K562 (cell line): ENCODE measurements at regions not wholly inside any gene's neighbourhood (a gene's known extent, or its start where the extent isn't known, plus 50 kb on each side); places are given as distances from the start of the nearest gene placed in this dataset.

Experiments
- ATAC-seq: fragments of 200-7000 bp; cut with Tn5 transposase; 3 replicates; pipeline ENCODE4 v1.9.1; 2020; ENCODE audit warnings: moderate library complexity
- BruUV-seq: library from RNA; stranded (reverse); fragments of 400-500 nt; replicated peaks from 2 replicates; lab custom pipeline; 2021; lab: Mats Ljungman, UMichigan
- CTCF ChIA-PET: fragments of 300-600 bp; formaldehyde crosslinking; extraction: SDS; loops from one replicate; lab custom pipeline; 2021; ENCODE audit warnings: low intra/inter-chr PET ratio; lab: Yijun Ruan, JAX
- POLR2A ChIA-PET: fragments of 300-600, 350-650 bp; sonication (Branson Sonifier 250); formaldehyde crosslinking; extraction: SDS; loops from one replicate; lab custom pipeline; 2021; ENCODE audit warnings: antibody characterized with exemption, inconsistent platforms; lab: Yijun Ruan, JAX
- DNase-seq, 4 experiments: peaks; one replicate each; pipeline versions ENCODE4 v3.0.0 to v3.0.0-alpha.2; 2011 to 2018; ENCODE audit warnings: low spot score in 3 of 4, mixed read lengths in 3 of 4; ENCODE audit errors: extremely low read depth in 1 of 4
- FAIRE-seq: peaks from 2 replicates; lab custom pipeline; 2011; peaks lifted over from hg19 to GRCh38; lab: Jason Lieb, UNC
- H2AFZ ChIP-seq: 2 replicates; pipeline ENCODE4 v1.6.0; 2011; ENCODE audit warnings: low read depth, low read length, control low read depth, inconsistent platforms
- H3K27ac ChIP-seq: fragments of 200-600 bp; 3 replicates; pipeline ENCODE4 v1.8.0; 2011; ENCODE audit warnings: low read depth, mild to moderate bottlenecking, control low read depth, inconsistent platforms, low read length, moderate library complexity, mixed read lengths; ENCODE audit errors: extremely low read depth
- H3K27me3 ChIP-seq, 2 experiments: fragments of 300-600 bp in 1 of 2; 2 replicates in 1 of 2; 3 replicates in 1 of 2; pipeline versions ENCODE4 v1.6.0 to v1.8.0; 2011; ENCODE audit warnings: inconsistent platforms in 2 of 2, low read length in 2 of 2, mild to moderate bottlenecking in 1 of 2, mixed read lengths in 1 of 2, moderate library complexity in 1 of 2; ENCODE audit not compliant: control insufficient read depth in 2 of 2, insufficient read depth in 2 of 2
- H3K36me3 ChIP-seq: fragments of 300-600 bp; 3 replicates; pipeline ENCODE4 v1.8.0; 2011; ENCODE audit warnings: mild to moderate bottlenecking, low read length, inconsistent platforms; ENCODE audit not compliant: control insufficient read depth, insufficient read depth
- H3K4me1 ChIP-seq, 2 experiments: fragments of 200-600 bp in 1 of 2; replicated peaks in 1 of 2; 2 replicates in 1 of 2; 3 replicates in 1 of 2; pipeline versions ENCODE4 v1.5.1 to v1.8.0; 2011; ENCODE audit warnings: inconsistent platforms in 2 of 2, low read length in 2 of 2, mild to moderate bottlenecking in 1 of 2, mixed read lengths in 1 of 2, moderate library complexity in 1 of 2; ENCODE audit not compliant: control insufficient read depth in 2 of 2, insufficient read depth in 2 of 2
- H3K4me2 ChIP-seq: 2 replicates; pipeline ENCODE4 v1.6.1; 2011; ENCODE audit warnings: low read length, control low read depth, inconsistent platforms, mixed read lengths; ENCODE audit not compliant: insufficient read depth
- H3K4me3 ChIP-seq: fragments of 200-600 bp; sonication (generic), shearing (Covaris generic); 2 replicates; pipeline ENCODE4 v1.5.1; 2016; ENCODE audit warnings: control low read depth, inconsistent platforms
- H3K79me2 ChIP-seq: fragments of 200-600 bp; 3 replicates; pipeline ENCODE4 v1.8.0; 2011; ENCODE audit warnings: low read length, inconsistent platforms; ENCODE audit not compliant: control insufficient read depth, insufficient read depth
- H3K9ac ChIP-seq, 2 experiments: 2 replicates each; pipeline versions ENCODE4 v1.6.0 to v1.6.1; 2011; ENCODE audit warnings: low read depth in 2 of 2, low read length in 2 of 2, control low read depth in 1 of 2, inconsistent platforms in 1 of 2, mild to moderate bottlenecking in 1 of 2, mixed read lengths in 1 of 2; ENCODE audit not compliant: insufficient read depth in 1 of 2
- H3K9me1 ChIP-seq: one replicate; pipeline ENCODE4 v1.6.0; 2011; ENCODE audit warnings: inconsistent platforms, mild to moderate bottlenecking, low read length, moderate library complexity; ENCODE audit not compliant: control insufficient read depth, insufficient read depth
- H3K9me3 ChIP-seq: replicated peaks from 2 replicates; pipeline ENCODE4 v1.5.1; 2011; ENCODE audit warnings: low read depth, low read length, inconsistent platforms; ENCODE audit not compliant: control insufficient read depth, insufficient read depth
- H4K20me1 ChIP-seq: replicated peaks from 2 replicates; pipeline ENCODE4 v1.6.1; 2011; ENCODE audit warnings: low read length, inconsistent platforms, mixed read lengths; ENCODE audit not compliant: control insufficient read depth, insufficient read depth
- HDAC6 ChIP-seq: IDR thresholded peaks from 2 replicates; pipeline ENCODE4 v1.6.1; 2012; ENCODE audit warnings: low read depth, mild to moderate bottlenecking, control low read depth, inconsistent platforms, low read length, moderate library complexity
- NONO ChIP-seq, 2 experiments: fragments of 200-400 bp in 1 of 2; fragments of 450-650 bp in 1 of 2; formaldehyde crosslinking in 1 of 2; IDR thresholded peaks; 2 replicates each; pipeline ENCODE4 v1.6.1; 2017; ENCODE audit warnings: low read depth in 2 of 2, mild to moderate bottlenecking in 2 of 2, moderate library complexity in 2 of 2, low read length in 1 of 2
- POLR2A ChIP-seq: fragments of 450-650 bp; conservative IDR thresholded peaks from 2 replicates; pipeline ENCODE4 v1.6.1; 2016
- SFPQ ChIP-seq: fragments of 200-400 bp; formaldehyde crosslinking; IDR thresholded peaks from 2 replicates; pipeline ENCODE4 v1.6.1; 2017; ENCODE audit warnings: mild to moderate bottlenecking, low read depth, low read length, moderate library complexity
- SLC30A9 ChIP-seq: fragments of 250-450 bp; sonication (Bioruptor Pico); IDR thresholded peaks from 2 replicates; pipeline ENCODE4 v1.8.0; 2022; ENCODE audit warnings: mild to moderate bottlenecking, moderate library complexity
- ZNF318 ChIP-seq, 2 experiments: fragments of 450-650 bp; IDR thresholded peaks; 2 replicates each; pipeline ENCODE4 v1.6.1; 2016; ENCODE audit warnings: mild to moderate bottlenecking in 2 of 2, borderline replicate concordance in 1 of 2, low read depth in 1 of 2, moderate library complexity in 1 of 2
- ZNF41 ChIP-seq: fragments of 250-450 bp; sonication (Bioruptor Pico); conservative IDR thresholded peaks from 2 replicates; pipeline ENCODE4 v1.4.0; 2020; ENCODE audit warnings: mild to moderate bottlenecking
- WGBS: fragments of 100-300 bp; shearing (Covaris generic); methylation state at CpG from one replicate; pipeline ENCODE4 v1.1.6; 2016; ENCODE audit warnings: low coverage, mixed read lengths; ENCODE audit not compliant: insufficient coverage; ENCODE audit errors: missing lambda C conversion rate; 5-methylcytosine and 5-hydroxymethylcytosine counted together
- in situ Hi-C: fragments of 300-500 bp; cut with MboI; formaldehyde crosslinking; loops from 4 replicates; pipeline ENCODE4 v1.15.0; 2018; ENCODE audit warnings: inconsistent platforms, mixed read lengths
- intact Hi-C: fragments of 100-400 bp; cut with micrococcal nuclease; formaldehyde crosslinking; loops from 2 replicates; pipeline ENCODE4 v1.14.2; 2022
- TF ChIP-seq, protein P1 (sequence below): fragments of 450-650 bp; IDR thresholded peaks from 2 replicates; pipeline ENCODE4 v1.7.1; 2018; ENCODE audit warnings: mild to moderate bottlenecking, low read depth; ENCODE audit not compliant: partially characterized antibody

- TF ChIP-seq ZNF318 (IDR thresholded peaks at IDR 0.05; ENCODE audit: borderline replicate concordance in 1 of 2, low read depth in 1 of 2) (no peak), NONO (IDR thresholded peaks at IDR 0.05; ENCODE audit: low read depth in 2 of 2, low read length in 1 of 2) (no peak)
Observed at GRCh38 chr5:118554981-118555380, 433.4 kb downstream of the DTWD2 start (continued).

GRCh38 chr5:118554241-118554640 lies 434.1 kb downstream of the DTWD2 start:
- 0% methylated on average over 2 of the region's 2 CpGs for WGBS
- H3K4me2 ChIP-seq: no peak overlapping the region
- intact Hi-C loops: no loop called here
- no peak overlapping the region for H3K27ac ChIP-seq
- ChIA-PET CTCF (no interaction called here), POLR2A (no interaction called here)
- no peak overlapping the region for H3K4me3 ChIP-seq
- no peak for DNase-seq
- H3K4me1 ChIP-seq: no peaks in the 10 kb centered on the region
- H2AFZ ChIP-seq: no peak overlapping the region
- ATAC-seq: no peak
- H3K9me3 ChIP-seq: no peaks in the 10 kb centered on the region
- H4K20me1 ChIP-seq: no peaks in the 10 kb centered on the region
- FAIRE-seq: no peak
- no peak overlapping the region for H3K9ac ChIP-seq
- no TSS peak for BruUV-seq
- H3K79me2 ChIP-seq: no peaks in the 10 kb centered on the region
- in situ Hi-C loops: no loop called here
- no peaks in the 10 kb centered on the region for H3K36me3 ChIP-seq
- no peaks in the 10 kb centered on the region for H3K27me3 ChIP-seq
- H3K9me1 ChIP-seq: no peaks in the 10 kb centered on the region
- TF ChIP-seq POLR2A (no peak), HDAC6 (no peak), SFPQ (no peak), ZNF41 (CRISPR knock-in tag) (no peak), SLC30A9 (CRISPR knock-in tag) (no peak)
- TF ChIP-seq, protein P1, sequence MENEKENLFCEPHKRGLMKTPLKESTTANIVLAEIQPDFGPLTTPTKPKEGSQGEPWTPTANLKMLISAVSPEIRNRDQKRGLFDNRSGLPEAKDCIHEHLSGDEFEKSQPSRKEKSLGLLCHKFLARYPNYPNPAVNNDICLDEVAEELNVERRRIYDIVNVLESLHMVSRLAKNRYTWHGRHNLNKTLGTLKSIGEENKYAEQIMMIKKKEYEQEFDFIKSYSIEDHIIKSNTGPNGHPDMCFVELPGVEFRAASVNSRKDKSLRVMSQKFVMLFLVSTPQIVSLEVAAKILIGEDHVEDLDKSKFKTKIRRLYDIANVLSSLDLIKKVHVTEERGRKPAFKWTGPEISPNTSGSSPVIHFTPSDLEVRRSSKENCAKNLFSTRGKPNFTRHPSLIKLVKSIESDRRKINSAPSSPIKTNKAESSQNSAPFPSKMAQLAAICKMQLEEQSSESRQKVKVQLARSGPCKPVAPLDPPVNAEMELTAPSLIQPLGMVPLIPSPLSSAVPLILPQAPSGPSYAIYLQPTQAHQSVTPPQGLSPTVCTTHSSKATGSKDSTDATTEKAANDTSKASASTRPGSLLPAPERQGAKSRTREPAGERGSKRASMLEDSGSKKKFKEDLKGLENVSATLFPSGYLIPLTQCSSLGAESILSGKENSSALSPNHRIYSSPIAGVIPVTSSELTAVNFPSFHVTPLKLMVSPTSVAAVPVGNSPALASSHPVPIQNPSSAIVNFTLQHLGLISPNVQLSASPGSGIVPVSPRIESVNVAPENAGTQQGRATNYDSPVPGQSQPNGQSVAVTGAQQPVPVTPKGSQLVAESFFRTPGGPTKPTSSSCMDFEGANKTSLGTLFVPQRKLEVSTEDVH: no peak
